K562 (cell line): ENCODE measurements at regions not wholly inside any gene's neighbourhood (a gene's known extent, or its start where the extent isn't known, plus 50 kb on each side); places are given as distances from the start of the nearest gene placed in this dataset.

Experiments
- ATAC-seq: fragments of 200-7000 bp; cut with Tn5 transposase; 3 replicates; pipeline ENCODE4 v1.9.1; 2020; ENCODE audit warnings: moderate library complexity
- BruUV-seq: library from RNA; stranded (reverse); fragments of 400-500 nt; replicated peaks from 2 replicates; lab custom pipeline; 2021; lab: Mats Ljungman, UMichigan
- CTCF ChIA-PET: fragments of 300-600 bp; formaldehyde crosslinking; extraction: SDS; loops from one replicate; lab custom pipeline; 2021; ENCODE audit warnings: low intra/inter-chr PET ratio; lab: Yijun Ruan, JAX
- POLR2A ChIA-PET: fragments of 300-600, 350-650 bp; sonication (Branson Sonifier 250); formaldehyde crosslinking; extraction: SDS; loops from one replicate; lab custom pipeline; 2021; ENCODE audit warnings: antibody characterized with exemption, inconsistent platforms; lab: Yijun Ruan, JAX
- DNase-seq, 4 experiments: peaks; one replicate each; pipeline versions ENCODE4 v3.0.0 to v3.0.0-alpha.2; 2011 to 2018; ENCODE audit warnings: low spot score in 3 of 4, mixed read lengths in 3 of 4; ENCODE audit errors: extremely low read depth in 1 of 4
- FAIRE-seq: peaks from 2 replicates; lab custom pipeline; 2011; peaks lifted over from hg19 to GRCh38; lab: Jason Lieb, UNC
- H2AFZ ChIP-seq: 2 replicates; pipeline ENCODE4 v1.6.0; 2011; ENCODE audit warnings: low read depth, low read length, control low read depth, inconsistent platforms
- H3K27ac ChIP-seq: fragments of 200-600 bp; 3 replicates; pipeline ENCODE4 v1.8.0; 2011; ENCODE audit warnings: low read depth, mild to moderate bottlenecking, control low read depth, inconsistent platforms, low read length, moderate library complexity, mixed read lengths; ENCODE audit errors: extremely low read depth
- H3K27me3 ChIP-seq, 2 experiments: fragments of 300-600 bp in 1 of 2; 2 replicates in 1 of 2; 3 replicates in 1 of 2; pipeline versions ENCODE4 v1.6.0 to v1.8.0; 2011; ENCODE audit warnings: inconsistent platforms in 2 of 2, low read length in 2 of 2, mild to moderate bottlenecking in 1 of 2, mixed read lengths in 1 of 2, moderate library complexity in 1 of 2; ENCODE audit not compliant: control insufficient read depth in 2 of 2, insufficient read depth in 2 of 2
- H3K36me3 ChIP-seq: fragments of 300-600 bp; 3 replicates; pipeline ENCODE4 v1.8.0; 2011; ENCODE audit warnings: mild to moderate bottlenecking, low read length, inconsistent platforms; ENCODE audit not compliant: control insufficient read depth, insufficient read depth
- H3K4me1 ChIP-seq, 2 experiments: fragments of 200-600 bp in 1 of 2; replicated peaks in 1 of 2; 2 replicates in 1 of 2; 3 replicates in 1 of 2; pipeline versions ENCODE4 v1.5.1 to v1.8.0; 2011; ENCODE audit warnings: inconsistent platforms in 2 of 2, low read length in 2 of 2, mild to moderate bottlenecking in 1 of 2, mixed read lengths in 1 of 2, moderate library complexity in 1 of 2; ENCODE audit not compliant: control insufficient read depth in 2 of 2, insufficient read depth in 2 of 2
- H3K4me2 ChIP-seq: 2 replicates; pipeline ENCODE4 v1.6.1; 2011; ENCODE audit warnings: low read length, control low read depth, inconsistent platforms, mixed read lengths; ENCODE audit not compliant: insufficient read depth
- H3K4me3 ChIP-seq: fragments of 200-600 bp; sonication (generic), shearing (Covaris generic); 2 replicates; pipeline ENCODE4 v1.5.1; 2016; ENCODE audit warnings: control low read depth, inconsistent platforms
- H3K79me2 ChIP-seq: fragments of 200-600 bp; 3 replicates; pipeline ENCODE4 v1.8.0; 2011; ENCODE audit warnings: low read length, inconsistent platforms; ENCODE audit not compliant: control insufficient read depth, insufficient read depth
- H3K9ac ChIP-seq, 2 experiments: 2 replicates each; pipeline versions ENCODE4 v1.6.0 to v1.6.1; 2011; ENCODE audit warnings: low read depth in 2 of 2, low read length in 2 of 2, control low read depth in 1 of 2, inconsistent platforms in 1 of 2, mild to moderate bottlenecking in 1 of 2, mixed read lengths in 1 of 2; ENCODE audit not compliant: insufficient read depth in 1 of 2
- H3K9me1 ChIP-seq: one replicate; pipeline ENCODE4 v1.6.0; 2011; ENCODE audit warnings: inconsistent platforms, mild to moderate bottlenecking, low read length, moderate library complexity; ENCODE audit not compliant: control insufficient read depth, insufficient read depth
- H3K9me3 ChIP-seq: replicated peaks from 2 replicates; pipeline ENCODE4 v1.5.1; 2011; ENCODE audit warnings: low read depth, low read length, inconsistent platforms; ENCODE audit not compliant: control insufficient read depth, insufficient read depth
- H4K20me1 ChIP-seq: replicated peaks from 2 replicates; pipeline ENCODE4 v1.6.1; 2011; ENCODE audit warnings: low read length, inconsistent platforms, mixed read lengths; ENCODE audit not compliant: control insufficient read depth, insufficient read depth
- EGR1 ChIP-seq: fragments of 450-650 bp; conservative IDR thresholded peaks from 2 replicates; pipeline ENCODE4 v1.6.1; 2017; ENCODE audit warnings: mild to moderate bottlenecking
- HNRNPK ChIP-seq: fragments of 200-400 bp; formaldehyde crosslinking; IDR thresholded peaks from one replicate; pipeline ENCODE4 v1.6.1; 2018; ENCODE audit warnings: mild to moderate bottlenecking, low read depth, low read length; ENCODE audit not compliant: poor library complexity, severe bottlenecking
- PCBP2 ChIP-seq: fragments of 200-400 bp; formaldehyde crosslinking; IDR thresholded peaks from 2 replicates; pipeline ENCODE4 v1.6.1; 2018; ENCODE audit warnings: low read length, low read depth, mild to moderate bottlenecking, moderate library complexity; ENCODE audit not compliant: poor library complexity, severe bottlenecking
- XRCC3 ChIP-seq: fragments of 450-650 bp; IDR thresholded peaks from 2 replicates; pipeline ENCODE4 v1.6.1; 2017; ENCODE audit warnings: mild to moderate bottlenecking, moderate library complexity
- ZFP30 ChIP-seq: fragments of 250-450 bp; sonication (Bioruptor Pico); IDR thresholded peaks from 2 replicates; pipeline ENCODE4 v1.8.0; 2022; ENCODE audit warnings: moderate library complexity, mild to moderate bottlenecking, inconsistent platforms, borderline replicate concordance
- in situ Hi-C: fragments of 300-500 bp; cut with MboI; formaldehyde crosslinking; loops from 4 replicates; pipeline ENCODE4 v1.15.0; 2018; ENCODE audit warnings: inconsistent platforms, mixed read lengths
- intact Hi-C: fragments of 100-400 bp; cut with micrococcal nuclease; formaldehyde crosslinking; loops from 2 replicates; pipeline ENCODE4 v1.14.2; 2022
- TF ChIP-seq, protein P1 (sequence below): fragments of 250-450 bp; sonication (Bioruptor Pico); IDR thresholded peaks from 2 replicates; pipeline ENCODE4 v1.9.0; 2021; ENCODE audit warnings: mild to moderate bottlenecking
- TF ChIP-seq, protein P2 (sequence below): sonication (generic); formaldehyde crosslinking; IDR thresholded peaks from 2 replicates; pipeline ENCODE4 v1.8.0; 2022; ENCODE audit warnings: mild to moderate bottlenecking, missing genetic modification reagents

DNA sequence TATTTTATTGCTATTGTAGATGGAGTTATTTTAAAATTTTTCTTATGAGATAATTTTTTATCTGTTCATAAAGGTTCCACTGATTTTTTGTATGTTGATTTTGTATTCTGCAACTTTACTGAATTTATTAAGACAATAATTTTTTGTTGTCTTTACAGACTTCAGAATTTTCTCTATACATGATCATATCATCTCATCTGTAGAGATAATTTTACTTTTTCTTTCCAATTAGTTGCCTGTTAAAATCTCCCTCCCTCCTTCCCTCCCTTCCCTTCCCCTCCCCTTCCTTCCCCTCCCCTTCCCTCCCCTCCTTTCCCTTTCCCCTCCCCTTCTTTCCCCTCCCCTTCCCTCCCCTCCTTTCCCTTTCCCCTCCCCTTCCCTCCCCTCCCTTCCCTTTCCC, 378.1 kb downstream of the SOCS6 start:
- no peaks in the 10 kb centered on the region for H4K20me1 ChIP-seq
- H3K36me3 ChIP-seq, result no peaks in the 10 kb centered on the region
- no peak overlapping the region for H2AFZ ChIP-seq
- BruUV-seq, result no TSS peak
- CTCF ChIA-PET, result no interaction called here
- H3K27ac ChIP-seq, result no peak overlapping the region
- FAIRE-seq, result no peak
- no peaks in the 10 kb centered on the region for H3K9me1 ChIP-seq
- H3K4me3 ChIP-seq, result no peak overlapping the region
- in situ Hi-C loops (no loop called here), intact Hi-C loops (no loop called here)
- H3K79me2 ChIP-seq, result no peaks in the 10 kb centered on the region
- no peak overlapping the region for H3K9ac ChIP-seq
- H3K9me3 ChIP-seq, result no peaks in the 10 kb centered on the region
- H3K4me1 ChIP-seq, result no peaks in the 10 kb centered on the region
- no peaks in the 10 kb centered on the region for H3K27me3 ChIP-seq
- no peak for DNase-seq
- no peak overlapping the region for H3K4me2 ChIP-seq
- TF ChIP-seq XRCC3, result no peak
- TF ChIP-seq, protein P1, sequence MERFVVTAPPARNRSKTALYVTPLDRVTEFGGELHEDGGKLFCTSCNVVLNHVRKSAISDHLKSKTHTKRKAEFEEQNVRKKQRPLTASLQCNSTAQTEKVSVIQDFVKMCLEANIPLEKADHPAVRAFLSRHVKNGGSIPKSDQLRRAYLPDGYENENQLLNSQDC (CRISPR knock-in tag), result no peak
- peak; percentile 55 for TF ChIP-seq PCBP2
- TF ChIP-seq ZFP30 (CRISPR knock-in tag), result no peak
- peak; percentile 76 for TF ChIP-seq HNRNPK
- TF ChIP-seq EGR1, result no peak
- TF ChIP-seq, protein P2, sequence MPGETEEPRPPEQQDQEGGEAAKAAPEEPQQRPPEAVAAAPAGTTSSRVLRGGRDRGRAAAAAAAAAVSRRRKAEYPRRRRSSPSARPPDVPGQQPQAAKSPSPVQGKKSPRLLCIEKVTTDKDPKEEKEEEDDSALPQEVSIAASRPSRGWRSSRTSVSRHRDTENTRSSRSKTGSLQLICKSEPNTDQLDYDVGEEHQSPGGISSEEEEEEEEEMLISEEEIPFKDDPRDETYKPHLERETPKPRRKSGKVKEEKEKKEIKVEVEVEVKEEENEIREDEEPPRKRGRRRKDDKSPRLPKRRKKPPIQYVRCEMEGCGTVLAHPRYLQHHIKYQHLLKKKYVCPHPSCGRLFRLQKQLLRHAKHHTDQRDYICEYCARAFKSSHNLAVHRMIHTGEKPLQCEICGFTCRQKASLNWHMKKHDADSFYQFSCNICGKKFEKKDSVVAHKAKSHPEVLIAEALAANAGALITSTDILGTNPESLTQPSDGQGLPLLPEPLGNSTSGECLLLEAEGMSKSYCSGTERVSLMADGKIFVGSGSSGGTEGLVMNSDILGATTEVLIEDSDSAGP, result no peak
- ATAC-seq, result no peak
- POLR2A ChIA-PET, result no interaction called here
